Effector memory CD8-positive, alpha-beta T cell (primary cell): ENCODE measurements at regions not wholly inside any gene's neighbourhood (a gene's known extent, or its start where the extent isn't known, plus 50 kb on each side); places are given as distances from the start of the nearest gene placed in this dataset.
A peak's percentile ranks its signal among the peaks of the same experiment; 100 is the strongest.
"Not testable (repeated sequence)": the region's sequence is repeated elsewhere in the genome, so short reads cannot be mapped to it uniquely, and the experiment has no call there.

ENCODE experiments used
- ATAC-seq: fragments of 150-1000 bp; cut with Tn5 transposase; replicated peaks from 2 replicates; pipeline ENCODE4 v1.10.0; 2021; ENCODE audit warnings: mild to moderate bottlenecking, moderate library complexity
- DNase-seq, 3 experiments: peaks; one replicate each; pipeline ENCODE4 v3.0.0; 2021
- H3K27ac Mint-ChIP-seq, 2 donors: one replicate each; pipeline ENCODE4 v1.8.0; 2022; ENCODE audit warnings: mild to moderate bottlenecking in 2 of 2, mixed read lengths in 2 of 2, moderate library complexity in 2 of 2
- H3K27me3 Mint-ChIP-seq, 2 donors: one replicate each; pipeline ENCODE4 v1.8.0; 2022; ENCODE audit warnings: mixed read lengths in 2 of 2
- H3K36me3 Mint-ChIP-seq: one replicate; pipeline ENCODE4 v1.8.0; 2022; ENCODE audit warnings: mild to moderate bottlenecking, moderate library complexity, mixed read lengths; ENCODE audit not compliant: insufficient read depth
- H3K4me1 Mint-ChIP-seq, 2 donors: one replicate each; pipeline ENCODE4 v1.8.0; 2022; ENCODE audit warnings: low read depth in 2 of 2, mixed read lengths in 2 of 2
- H3K4me3 Mint-ChIP-seq, 2 donors: one replicate each; pipeline ENCODE4 v1.8.0; 2022; ENCODE audit warnings: mild to moderate bottlenecking in 2 of 2, mixed read lengths in 2 of 2, moderate library complexity in 2 of 2
- H3K9me3 Mint-ChIP-seq, 2 donors: one replicate each; pipeline ENCODE4 v1.8.0; 2022; ENCODE audit warnings: mixed read lengths in 2 of 2

DNA sequence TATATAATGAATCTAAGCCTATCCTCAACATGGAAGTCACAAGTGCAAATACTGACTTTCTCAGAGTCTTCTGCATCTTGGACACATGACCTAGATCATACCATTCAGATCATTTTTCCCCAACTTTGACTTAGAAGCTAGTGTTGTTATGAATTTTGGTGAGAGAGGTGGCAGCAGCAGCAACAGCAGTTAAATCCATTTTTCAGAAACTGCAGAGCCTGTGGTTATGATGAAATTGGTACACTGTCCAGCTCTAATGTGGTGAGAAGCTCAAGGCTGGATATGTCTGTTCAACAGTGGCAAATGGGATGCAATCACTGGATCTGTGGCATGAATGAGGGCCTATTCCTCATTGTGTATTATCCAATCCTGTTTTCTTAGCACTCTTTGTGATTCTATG lies 290.1 kb upstream of the SATB1 start:
- no peak for ATAC-seq
- no peak for DNase-seq
- Mint-ChIP-seq H3K27ac (peak overlapping the region; percentile 36 to 84), H3K27me3 (no peaks in the 10 kb centered on the region), H3K4me3 (peak overlapping the region; percentile 2 to 53), H3K36me3 (peaks cover 3% of the 10 kb centered on the region), H3K9me3 (peaks cover 0 to 10% of the 10 kb centered on the region in 2 donors), H3K4me1 (peaks cover 41 to 54% of the 10 kb centered on the region in 2 donors)

DNA sequence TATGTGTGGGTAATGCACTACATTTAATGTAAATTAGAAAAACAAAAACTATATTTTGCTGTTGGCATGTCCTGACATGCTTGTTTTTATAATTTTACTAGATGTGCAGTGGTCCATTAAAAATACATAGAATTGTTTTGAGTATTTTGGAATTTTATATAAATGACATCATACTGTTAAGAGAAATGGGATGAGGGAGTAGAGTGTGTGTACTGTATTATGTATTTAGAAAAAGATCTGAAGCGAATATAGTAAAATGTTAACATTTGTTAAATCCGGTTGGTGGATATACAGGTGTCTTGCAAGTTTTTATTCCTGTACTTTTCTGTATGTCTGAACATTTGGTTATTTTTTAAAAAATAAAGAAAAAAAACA lies 288.4 kb upstream of the SATB1 start:
- Mint-ChIP-seq H3K36me3 (peaks cover 3% of the 10 kb centered on the region), H3K4me3 (peak overlapping the region; percentile 36 to 54), H3K9me3 (peaks cover 0 to 10% of the 10 kb centered on the region in 2 donors), H3K4me1 (peaks cover 40 to 54% of the 10 kb centered on the region in 2 donors), H3K27me3 (no peaks in the 10 kb centered on the region), H3K27ac (peak overlapping the region; percentile 50 to 68)
- ATAC-seq: no peak
- no peak for DNase-seq

DNA sequence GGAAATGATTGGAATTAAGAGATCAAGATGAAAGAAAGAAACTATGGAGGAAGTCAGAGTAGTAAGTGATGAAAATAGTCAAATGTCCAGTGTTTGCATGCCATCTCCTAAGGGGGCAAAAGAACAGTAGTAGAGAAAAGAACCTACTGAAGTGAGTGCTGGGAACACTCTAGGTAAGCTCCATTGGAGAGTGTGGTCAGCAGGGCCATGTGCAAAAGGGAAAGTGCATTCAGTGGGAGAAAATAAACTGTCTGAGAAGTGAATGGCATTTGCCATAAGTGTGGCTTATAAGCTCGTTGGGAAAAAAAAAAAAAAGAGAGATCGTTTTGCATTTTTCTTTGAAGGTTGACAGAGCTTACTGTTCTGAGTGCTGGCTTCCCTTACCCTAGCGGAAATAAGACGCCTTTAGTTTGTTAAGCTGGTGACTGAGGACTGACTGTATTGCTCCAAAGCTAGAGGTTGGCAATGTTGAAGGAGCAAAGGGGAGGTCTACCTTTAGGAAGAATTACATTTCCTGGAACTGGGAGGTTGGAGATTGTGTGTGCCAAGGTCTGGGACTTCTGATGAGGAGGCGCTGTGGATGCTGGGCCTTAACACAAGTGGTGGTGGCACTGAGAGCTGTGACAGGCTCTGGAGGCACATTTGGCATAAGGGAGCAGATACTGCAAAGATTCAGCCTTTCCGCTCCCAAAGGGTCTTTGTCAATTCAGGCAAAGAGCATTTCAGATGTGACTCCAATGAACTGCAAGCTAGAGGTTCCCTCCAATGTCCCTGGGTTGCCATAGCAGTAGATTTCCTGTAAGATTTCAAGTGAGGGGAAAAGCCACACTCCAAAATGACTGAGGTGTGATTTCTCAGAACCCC lies 287.8 kb upstream of the SATB1 start:
- Mint-ChIP-seq H3K4me1 (peaks cover 38 to 51% of the 10 kb centered on the region in 2 donors), H3K36me3 (peaks cover 3% of the 10 kb centered on the region), H3K4me3 (peak overlapping the region; percentile 36 to 54), H3K27ac (peak overlapping the region; percentile 50 to 68), H3K27me3 (no peaks in the 10 kb centered on the region), H3K9me3 (peaks cover 0 to 8% of the 10 kb centered on the region in 2 donors)
- ATAC-seq (peak; percentile 48), DNase-seq (no peak)

DNA sequence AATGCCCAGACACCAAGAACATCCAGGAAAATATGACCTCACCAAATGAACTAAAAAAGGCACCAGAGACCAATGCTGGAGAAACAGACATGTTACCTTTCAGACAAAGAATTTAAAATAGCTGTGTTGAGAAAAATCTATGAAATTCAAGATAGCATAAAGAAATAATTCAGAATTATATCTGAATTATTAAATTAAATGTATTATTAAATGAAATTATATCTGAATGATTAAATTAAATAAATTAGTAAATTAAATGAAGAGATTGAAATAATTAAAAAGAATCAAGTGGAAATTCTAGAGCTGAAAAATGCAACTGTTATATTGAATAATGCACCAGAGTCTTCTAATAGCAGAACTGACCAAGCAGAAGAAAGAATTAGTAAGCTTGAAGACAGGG lies 279.2 kb upstream of the SATB1 start:
- no peak overlapping the region for H3K27ac Mint-ChIP-seq
- no peaks in the 10 kb centered on the region for H3K36me3 Mint-ChIP-seq
- H3K4me1 Mint-ChIP-seq: peaks cover 6 to 7% of the 10 kb centered on the region in 2 donors
- no peak for DNase-seq
- no peaks in the 10 kb centered on the region for H3K27me3 Mint-ChIP-seq
- peaks cover 6 to 16% of the 10 kb centered on the region in 2 donors for H3K9me3 Mint-ChIP-seq
- no peak overlapping the region for H3K4me3 Mint-ChIP-seq
- no peak for ATAC-seq

DNA sequence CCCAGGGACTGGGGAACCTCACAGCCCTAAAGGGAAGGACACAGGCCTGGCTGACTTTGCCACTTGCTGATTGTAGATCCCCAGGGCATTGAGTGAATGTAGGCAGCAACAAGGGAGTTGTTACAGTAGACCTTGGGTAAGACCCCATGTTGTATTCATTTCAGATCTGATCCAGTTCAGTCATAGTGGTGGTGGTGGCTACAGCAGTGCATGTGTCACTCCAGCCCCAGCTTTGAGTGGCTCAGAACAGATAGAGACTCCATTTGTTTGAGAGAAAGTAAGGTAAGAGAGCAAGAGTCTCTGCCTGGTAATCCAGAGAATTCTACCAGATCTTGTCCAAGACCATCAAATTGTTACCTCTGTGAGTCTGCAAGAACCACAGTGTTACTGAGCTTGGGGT lies 278.7 kb upstream of the SATB1 start:
- H3K27ac Mint-ChIP-seq: no peak overlapping the region
- no peak for ATAC-seq
- no peaks in the 10 kb centered on the region for H3K36me3 Mint-ChIP-seq
- peaks cover 5 to 6% of the 10 kb centered on the region in 2 donors for H3K4me1 Mint-ChIP-seq
- H3K4me3 Mint-ChIP-seq: no peak overlapping the region
- DNase-seq: no peak
- H3K9me3 Mint-ChIP-seq: peaks cover 6 to 16% of the 10 kb centered on the region in 2 donors
- H3K27me3 Mint-ChIP-seq: no peaks in the 10 kb centered on the region

DNA sequence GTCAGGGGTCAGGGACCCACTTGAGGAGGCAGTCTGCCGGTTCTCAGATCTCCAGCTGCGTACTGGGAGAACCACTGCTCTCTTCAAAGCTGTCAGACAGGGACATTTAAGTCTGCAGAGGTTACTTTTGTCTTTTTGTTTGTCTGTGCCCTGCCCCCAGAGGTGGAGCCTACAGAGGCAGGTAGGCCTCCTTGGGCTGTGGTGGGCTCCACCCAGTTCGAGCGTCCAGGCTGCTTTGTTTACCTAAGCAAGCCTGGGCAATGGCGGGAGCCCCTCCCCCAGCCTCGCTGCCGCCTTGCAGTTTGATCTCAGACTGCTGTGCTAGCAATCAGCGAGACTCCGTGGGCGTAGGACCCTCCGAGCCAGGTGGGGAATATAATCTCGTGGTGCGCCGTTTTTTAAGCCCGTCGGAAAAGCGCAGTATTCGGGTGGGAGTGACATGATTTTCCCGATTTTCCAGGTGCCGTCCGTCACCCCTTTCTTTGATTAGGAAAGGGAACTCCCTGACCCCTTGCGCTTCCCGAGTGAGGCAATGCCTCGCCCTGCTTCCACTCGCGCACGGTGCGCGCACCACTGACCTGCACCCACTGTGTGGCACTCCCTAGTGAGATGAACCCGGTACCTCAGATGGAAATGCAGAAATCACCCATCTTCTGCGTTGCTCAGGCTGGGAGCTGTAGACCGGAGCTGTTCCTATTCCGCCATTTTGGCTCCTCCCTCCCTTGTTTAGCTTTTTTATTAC lies 268.6 kb upstream of the SATB1 start:
- not testable (repeated sequence) for H3K36me3 Mint-ChIP-seq, ATAC-seq, DNase-seq, H3K4me1 Mint-ChIP-seq, H3K27me3 Mint-ChIP-seq, H3K9me3 Mint-ChIP-seq, H3K4me3 Mint-ChIP-seq
- peak overlapping the region in 1 of 2 donors; percentile 19 for H3K27ac Mint-ChIP-seq

DNA sequence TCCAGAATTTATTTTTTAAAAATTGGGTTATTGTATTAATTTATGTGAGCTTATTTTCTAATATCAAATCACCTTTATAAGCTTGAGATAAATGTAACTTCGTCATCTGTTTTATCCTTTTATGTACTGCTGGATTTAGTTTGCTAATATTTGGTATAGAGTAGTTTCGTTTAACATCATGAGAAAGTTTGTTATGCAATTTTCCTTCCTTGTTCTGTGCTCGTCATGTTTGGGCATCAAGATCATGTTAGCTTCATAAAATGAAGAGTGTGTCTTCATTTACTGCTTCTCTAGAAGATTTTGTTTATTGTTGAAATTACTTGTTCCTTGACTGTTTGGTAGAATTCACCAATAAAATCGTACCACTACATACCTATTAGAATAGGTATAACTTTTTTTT lies 262.1 kb upstream of the SATB1 start:
- Mint-ChIP-seq H3K36me3 (no peaks in the 10 kb centered on the region), H3K27ac (no peak overlapping the region), H3K4me3 (no peak overlapping the region), H3K4me1 (peaks cover 11 to 15% of the 10 kb centered on the region in 2 donors), H3K27me3 (no peaks in the 10 kb centered on the region), H3K9me3 (peaks cover 4 to 8% of the 10 kb centered on the region in 2 donors)
- ATAC-seq (no peak), DNase-seq (no peak)

DNA sequence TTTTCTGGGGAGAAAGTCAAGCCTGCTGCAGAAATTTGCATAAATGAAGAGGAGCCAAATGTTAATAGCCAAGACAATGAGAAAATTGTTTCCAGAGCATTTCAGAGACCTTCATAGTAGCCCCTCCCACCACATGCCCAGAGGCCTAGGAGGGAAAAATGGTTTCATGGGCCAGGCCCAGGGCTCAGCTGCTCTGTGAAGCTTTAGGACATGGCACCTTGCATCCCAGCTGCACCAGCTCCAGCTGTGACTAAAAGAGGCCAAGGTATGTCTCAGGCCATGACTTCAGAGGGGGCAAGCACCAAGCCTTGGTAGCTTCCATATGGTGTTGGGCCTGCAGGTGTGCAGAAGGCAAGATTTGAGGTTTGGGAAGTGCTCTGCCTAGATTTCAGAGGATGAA lies 258.8 kb upstream of the SATB1 start:
- H3K27me3 Mint-ChIP-seq: no peaks in the 10 kb centered on the region
- H3K9me3 Mint-ChIP-seq: peaks cover 4 to 8% of the 10 kb centered on the region in 2 donors
- H3K36me3 Mint-ChIP-seq: no peaks in the 10 kb centered on the region
- H3K4me3 Mint-ChIP-seq: no peak overlapping the region
- DNase-seq (no peak), ATAC-seq (no peak)
- peak overlapping the region in 1 of 2 donors; percentile 89 for H3K27ac Mint-ChIP-seq
- peaks cover 18 to 37% of the 10 kb centered on the region in 2 donors for H3K4me1 Mint-ChIP-seq

DNA sequence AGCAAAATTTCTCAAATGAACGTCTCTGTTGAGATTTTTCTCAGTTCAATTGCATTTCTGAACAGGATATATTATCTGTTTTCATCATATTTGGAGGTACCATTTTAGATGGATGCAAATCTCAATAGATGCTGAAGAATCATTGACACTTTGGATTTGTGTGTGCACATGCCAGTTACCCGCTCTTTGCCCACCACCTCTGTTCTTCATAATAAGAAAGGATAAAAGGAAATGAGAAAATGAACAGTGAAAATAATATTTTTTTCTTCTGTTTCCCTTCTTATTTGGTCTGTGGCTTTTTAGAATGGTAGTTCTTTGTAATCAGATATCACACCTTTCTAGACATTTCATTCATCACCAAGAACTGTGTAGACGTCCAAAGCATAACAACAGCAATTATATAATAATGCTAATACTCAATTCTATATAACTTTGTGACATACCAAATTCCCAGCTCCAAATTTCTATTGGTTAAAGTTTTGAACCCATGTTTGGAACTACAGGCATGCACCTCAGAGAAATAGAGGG lies 256.7 kb upstream of the SATB1 start:
- Mint-ChIP-seq H3K27ac (peak overlapping the region; percentile 65 to 89), H3K9me3 (peaks cover 4 to 8% of the 10 kb centered on the region in 2 donors), H3K27me3 (no peaks in the 10 kb centered on the region), H3K4me1 (peaks cover 32 to 57% of the 10 kb centered on the region in 2 donors), H3K4me3 (no peak overlapping the region), H3K36me3 (no peaks in the 10 kb centered on the region)
- ATAC-seq (peak; percentile 33), DNase-seq (no peak)

DNA sequence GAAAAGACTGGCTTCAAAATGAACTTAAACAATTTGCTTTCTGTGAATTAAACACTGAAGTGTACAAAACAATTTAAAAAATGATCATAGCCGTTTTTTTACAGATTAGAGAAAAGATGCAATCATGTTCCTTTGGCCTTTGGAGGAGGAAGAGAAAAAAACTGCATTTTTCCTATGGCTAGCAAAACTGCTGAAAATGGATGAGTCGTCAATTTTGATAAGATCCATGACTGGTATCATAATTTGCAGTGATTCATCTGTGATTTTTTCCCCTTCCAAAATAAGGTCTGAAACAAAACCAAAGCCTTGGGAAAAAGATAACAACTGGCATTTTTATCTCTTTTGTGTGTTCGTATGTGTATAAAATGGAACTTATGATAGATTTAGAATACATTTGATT lies 255.6 kb upstream of the SATB1 start:
- Mint-ChIP-seq H3K4me3 (no peak overlapping the region), H3K36me3 (no peaks in the 10 kb centered on the region), H3K27ac (peak overlapping the region in 1 of 2 donors; percentile 89), H3K9me3 (peaks cover 4 to 8% of the 10 kb centered on the region in 2 donors), H3K27me3 (no peaks in the 10 kb centered on the region), H3K4me1 (peaks cover 32 to 59% of the 10 kb centered on the region in 2 donors)
- DNase-seq (no peak), ATAC-seq (no peak)

DNA sequence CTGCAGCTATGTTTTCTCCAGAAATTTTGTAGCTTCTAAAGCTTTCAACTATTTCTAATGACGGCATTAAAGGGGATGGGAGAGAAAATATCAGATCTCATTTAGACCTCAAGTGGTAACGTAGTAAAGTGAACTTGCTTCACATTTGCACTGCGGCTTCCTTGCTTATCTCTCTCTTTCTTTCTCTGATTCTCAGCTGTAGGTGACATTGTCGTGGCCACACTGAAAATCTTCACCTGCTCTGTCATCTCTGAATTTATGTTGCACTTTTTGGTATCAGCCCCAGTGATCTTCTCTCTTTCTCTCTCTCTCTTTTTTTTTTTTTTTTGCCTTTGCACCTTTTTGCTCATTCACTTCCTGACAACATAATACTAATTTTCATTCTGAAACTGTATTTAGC lies 254.1 kb upstream of the SATB1 start:
- no peaks in the 10 kb centered on the region for H3K27me3 Mint-ChIP-seq
- peaks cover 4 to 8% of the 10 kb centered on the region in 2 donors for H3K9me3 Mint-ChIP-seq
- H3K4me1 Mint-ChIP-seq: peaks cover 37 to 64% of the 10 kb centered on the region in 2 donors
- H3K4me3 Mint-ChIP-seq: peak overlapping the region; percentile 20 to 49
- H3K27ac Mint-ChIP-seq: peak overlapping the region; percentile 18 to 39
- H3K36me3 Mint-ChIP-seq: no peaks in the 10 kb centered on the region
- ATAC-seq (peak; percentile 94), DNase-seq (peak; percentile 32 to 44 (median 39))

DNA sequence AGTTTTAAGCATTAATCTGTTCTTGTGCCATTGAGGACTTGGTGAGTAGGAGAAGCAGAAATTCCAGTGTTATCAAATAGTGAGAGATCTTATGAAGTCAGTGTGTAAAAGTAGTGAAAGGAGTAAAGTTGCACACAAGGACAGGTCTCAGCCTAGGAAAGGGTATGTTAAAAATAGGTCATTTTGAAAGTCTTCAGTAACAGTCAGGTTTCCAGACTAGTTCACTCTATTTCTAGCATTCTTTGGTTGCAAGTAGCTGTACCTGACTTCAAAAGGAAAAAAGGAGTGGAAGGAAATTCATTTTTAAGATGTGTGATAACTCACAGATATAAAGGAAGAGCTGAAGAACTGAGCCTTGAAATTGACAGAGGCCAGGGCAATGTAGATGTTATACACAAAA lies 250.1 kb upstream of the SATB1 start:
- no peak for DNase-seq
- H3K36me3 Mint-ChIP-seq: no peaks in the 10 kb centered on the region
- H3K27ac Mint-ChIP-seq: no peak overlapping the region
- no peaks in the 10 kb centered on the region for H3K9me3 Mint-ChIP-seq
- no peak for ATAC-seq
- H3K27me3 Mint-ChIP-seq: no peaks in the 10 kb centered on the region
- H3K4me1 Mint-ChIP-seq: peaks cover 23 to 41% of the 10 kb centered on the region in 2 donors
- H3K4me3 Mint-ChIP-seq: no peak overlapping the region

DNA sequence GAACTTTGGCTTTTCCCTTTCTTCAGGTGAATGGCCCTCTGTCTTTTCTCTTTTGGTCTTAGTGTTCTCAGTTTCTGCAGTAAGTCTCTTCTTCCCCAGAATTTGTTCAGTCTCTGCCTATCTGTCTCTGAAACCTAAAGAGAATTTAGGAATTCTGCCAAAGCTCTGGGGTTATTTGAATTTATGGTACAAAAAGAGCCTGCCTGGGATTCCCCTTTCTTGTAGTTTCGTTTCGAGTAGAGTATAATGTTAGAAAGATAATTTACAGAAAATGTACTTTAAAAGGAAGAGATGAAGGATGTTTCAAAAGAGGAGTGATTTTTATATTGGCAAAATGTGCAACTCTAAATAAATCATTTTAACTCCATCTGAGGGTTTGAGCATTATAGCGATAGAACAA lies 247.4 kb upstream of the SATB1 start:
- no peaks in the 10 kb centered on the region for H3K36me3 Mint-ChIP-seq
- DNase-seq (no peak), ATAC-seq (no peak)
- no peaks in the 10 kb centered on the region for H3K27me3 Mint-ChIP-seq
- no peak overlapping the region for H3K27ac Mint-ChIP-seq
- no peak overlapping the region for H3K4me3 Mint-ChIP-seq
- H3K4me1 Mint-ChIP-seq: peaks cover 11 to 25% of the 10 kb centered on the region in 2 donors
- H3K9me3 Mint-ChIP-seq: peaks cover 0 to 2% of the 10 kb centered on the region in 2 donors
